Skeletal muscle tissue (tissue), 3 donors: ENCODE measurements at regions not wholly inside any gene's neighbourhood (a gene's known extent, or its start where the extent isn't known, plus 50 kb on each side); places are given as distances from the start of the nearest gene placed in this dataset.

ENCODE experiments used
- H3K27ac ChIP-seq: one replicate; pipeline ENCODE4 v1.7.0; 2013; ENCODE audit warnings: mild to moderate bottlenecking, low read depth, low read length, inconsistent platforms
- H3K27me3 ChIP-seq, 3 donors: one replicate each; pipeline ENCODE4 v1.7.0; 2013; ENCODE audit warnings: low read length in 3 of 3; ENCODE audit not compliant: control insufficient read depth in 3 of 3, insufficient read depth in 3 of 3
- H3K36me3 ChIP-seq, 3 donors: one replicate each; pipeline ENCODE4 v1.7.0; 2013; ENCODE audit warnings: low read length in 3 of 3; ENCODE audit not compliant: control insufficient read depth in 3 of 3, insufficient read depth in 3 of 3
- H3K4me1 ChIP-seq, 3 donors: one replicate each; pipeline ENCODE4 v1.7.0; 2013; ENCODE audit warnings: low read length in 3 of 3, mild to moderate bottlenecking in 3 of 3; ENCODE audit not compliant: control insufficient read depth in 3 of 3, insufficient read depth in 3 of 3
- H3K4me3 ChIP-seq, 3 donors: one replicate each; pipeline ENCODE4 v1.7.0; 2013; ENCODE audit warnings: low read length in 3 of 3
- H3K9ac ChIP-seq, 3 donors: one replicate each; pipeline ENCODE4 v1.7.0; 2013; ENCODE audit warnings: low read length in 3 of 3, mild to moderate bottlenecking in 3 of 3, moderate library complexity in 2 of 3, low read depth in 1 of 3
- H3K9me3 ChIP-seq, 3 donors: one replicate each; pipeline ENCODE4 v1.7.0; 2013; ENCODE audit warnings: low read length in 3 of 3; ENCODE audit not compliant: control insufficient read depth in 3 of 3
- donor health status: Osteomylitis.

DNA sequence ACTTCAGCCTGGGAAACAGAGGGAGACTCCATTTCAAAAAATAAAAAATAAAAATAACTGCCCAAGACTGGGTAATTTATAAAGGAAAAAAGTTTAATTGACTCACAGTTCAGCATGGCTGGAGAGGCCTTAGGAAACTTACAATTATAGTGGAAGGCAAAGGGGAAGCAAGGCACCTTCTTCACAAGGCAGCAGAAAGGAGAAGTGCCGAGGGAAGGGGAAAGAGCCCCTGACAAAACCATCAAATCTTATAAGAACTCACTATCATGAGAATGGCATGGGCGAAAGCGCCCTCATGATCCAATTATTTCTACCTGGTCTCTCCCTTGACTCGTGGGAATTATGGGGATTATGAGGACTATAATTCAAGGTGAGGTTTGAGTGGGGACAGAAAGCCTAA, 95.5 kb upstream of the LGSN start:
- Histone ChIP-seq H3K9ac (no peak overlapping the region), H3K27me3 (no peaks in the 10 kb centered on the region), H3K27ac (no peak overlapping the region), H3K4me3 (no peak overlapping the region), H3K4me1 (no peaks in the 10 kb centered on the region), H3K36me3 (no peaks in the 10 kb centered on the region), H3K9me3 (peaks cover 0 to 2% (median 0%) of the 10 kb centered on the region in 3 donors)

- Histone ChIP-seq H3K4me3 (no peak overlapping the region), H3K9ac (no peak overlapping the region), H3K4me1 (no peaks in the 10 kb centered on the region), H3K9me3 (no peaks in the 10 kb centered on the region), H3K27ac (no peak overlapping the region), H3K36me3 (no peaks in the 10 kb centered on the region), H3K27me3 (no peaks in the 10 kb centered on the region)
These were observed 99.0 kb upstream of the LGSN start for GRCh38 chr6:63418741-63419140.

GRCh38 chr6:63424636-63425035, 104.9 kb upstream of the LGSN start:
- Histone ChIP-seq H3K27ac (no peak overlapping the region), H3K9me3 (no peaks in the 10 kb centered on the region), H3K4me3 (no peak overlapping the region), H3K27me3 (no peaks in the 10 kb centered on the region), H3K4me1 (peaks cover 0 to 6% (median 0%) of the 10 kb centered on the region in 3 donors), H3K36me3 (no peaks in the 10 kb centered on the region), H3K9ac (no peak overlapping the region)

DNA sequence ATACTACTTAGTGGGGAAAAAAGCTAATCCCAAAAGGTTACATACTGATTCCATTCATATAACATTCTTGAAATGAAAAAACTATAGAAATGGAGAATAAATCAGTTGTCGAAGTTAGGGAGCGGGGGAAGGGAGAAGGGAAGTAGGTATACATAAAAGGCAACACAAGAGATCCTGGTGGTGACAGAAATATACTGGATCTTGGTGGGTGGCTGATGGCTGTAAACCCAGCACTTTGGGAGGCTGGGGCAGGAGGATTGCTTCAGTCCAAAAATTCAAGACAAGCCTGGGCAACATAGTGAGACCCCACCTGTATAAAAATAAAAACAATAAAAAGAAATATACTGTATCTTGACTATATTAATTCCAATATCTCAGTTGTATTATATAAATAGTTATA, 105.7 kb upstream of the LGSN start:
- H3K27ac ChIP-seq, result no peak overlapping the region
- H3K9ac ChIP-seq, result no peak overlapping the region
- no peak overlapping the region for H3K4me3 ChIP-seq
- H3K4me1 ChIP-seq, result peaks cover 0 to 6% (median 0%) of the 10 kb centered on the region in 3 donors
- no peaks in the 10 kb centered on the region for H3K36me3 ChIP-seq
- no peaks in the 10 kb centered on the region for H3K27me3 ChIP-seq
- no peaks in the 10 kb centered on the region for H3K9me3 ChIP-seq

DNA sequence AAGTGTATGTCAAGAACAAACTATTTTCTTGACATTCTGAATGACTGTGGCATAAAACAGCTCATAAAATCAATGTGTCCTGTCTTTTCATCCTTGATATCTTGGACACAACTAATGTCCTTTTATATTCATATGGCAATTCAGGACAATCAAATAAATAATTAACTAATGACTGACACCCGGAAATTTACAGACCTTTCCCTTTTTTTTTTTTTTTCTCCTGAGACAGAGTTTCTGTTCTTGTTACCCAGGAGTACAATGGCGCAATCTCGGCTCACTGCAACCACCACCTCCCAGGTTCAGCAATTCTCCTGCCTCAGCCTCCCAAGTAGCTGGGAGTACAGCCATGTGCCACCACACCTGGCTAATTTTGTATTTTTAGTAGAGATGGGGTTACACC, 107.1 kb upstream of the LGSN start:
- H3K4me3 ChIP-seq, result no peak overlapping the region
- H3K27me3 ChIP-seq, result no peaks in the 10 kb centered on the region
- no peak overlapping the region for H3K27ac ChIP-seq
- H3K36me3 ChIP-seq, result no peaks in the 10 kb centered on the region
- H3K4me1 ChIP-seq, result peaks cover 0 to 6% (median 0%) of the 10 kb centered on the region in 3 donors
- no peaks in the 10 kb centered on the region for H3K9me3 ChIP-seq
- H3K9ac ChIP-seq, result no peak overlapping the region

DNA sequence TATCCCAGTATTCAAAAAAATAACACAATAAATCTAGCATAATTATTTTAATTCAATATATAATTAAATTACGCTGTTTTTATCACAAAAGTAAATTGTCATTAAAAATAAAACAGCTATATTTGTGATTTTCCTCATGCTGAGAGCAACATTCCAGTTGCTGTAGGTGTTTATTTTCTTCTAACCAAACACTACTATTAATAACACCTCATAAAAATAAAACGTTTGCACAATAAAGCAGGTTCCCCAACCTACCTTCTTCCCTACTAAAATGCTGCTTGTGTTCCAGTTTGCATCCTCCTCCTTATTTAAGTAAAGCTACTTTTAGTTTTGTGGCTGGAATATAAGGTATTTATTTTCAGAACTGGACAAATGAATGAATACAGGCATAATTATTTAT, 108.2 kb upstream of the LGSN start:
- no peaks in the 10 kb centered on the region for H3K27me3 ChIP-seq
- H3K4me1 ChIP-seq, result peaks cover 0 to 6% (median 0%) of the 10 kb centered on the region in 3 donors
- no peak overlapping the region for H3K9ac ChIP-seq
- no peak overlapping the region for H3K27ac ChIP-seq
- H3K4me3 ChIP-seq, result no peak overlapping the region
- H3K9me3 ChIP-seq, result no peaks in the 10 kb centered on the region
- no peaks in the 10 kb centered on the region for H3K36me3 ChIP-seq

GRCh38 chr6:63430985-63431519, 111.3 kb upstream of the LGSN start:
- no peaks in the 10 kb centered on the region for H3K9me3 ChIP-seq
- H3K27ac ChIP-seq, result no peak overlapping the region
- H3K27me3 ChIP-seq, result no peaks in the 10 kb centered on the region
- no peak overlapping the region for H3K9ac ChIP-seq
- H3K36me3 ChIP-seq, result no peaks in the 10 kb centered on the region
- H3K4me3 ChIP-seq, result no peak overlapping the region
- peaks cover 0 to 6% (median 0%) of the 10 kb centered on the region in 3 donors for H3K4me1 ChIP-seq

- no peaks in the 10 kb centered on the region for H3K9me3 ChIP-seq
- no peak overlapping the region for H3K4me3 ChIP-seq
- no peaks in the 10 kb centered on the region for H3K36me3 ChIP-seq
- no peaks in the 10 kb centered on the region for H3K27me3 ChIP-seq
- no peaks in the 10 kb centered on the region for H3K4me1 ChIP-seq
- no peak overlapping the region for H3K27ac ChIP-seq
- H3K9ac ChIP-seq, result no peak overlapping the region
These were observed 115.2 kb upstream of the LGSN start for GRCh38 chr6:63434943-63435342.

GRCh38 chr6:63436356-63436755, 116.6 kb upstream of the LGSN start:
- H3K36me3 ChIP-seq, result no peaks in the 10 kb centered on the region

GRCh38 chr6:63437058-63437457, 117.3 kb upstream of the LGSN start:
- Histone ChIP-seq H3K9ac (no peak overlapping the region), H3K27ac (no peak overlapping the region), H3K4me1 (no peaks in the 10 kb centered on the region)

More at GRCh38 chr6:63436356-63436755, 116.6 kb upstream of the LGSN start:
- H3K4me1 ChIP-seq, result no peaks in the 10 kb centered on the region
- H3K9me3 ChIP-seq, result no peaks in the 10 kb centered on the region
- H3K4me3 ChIP-seq, result no peak overlapping the region
- no peak overlapping the region for H3K27ac ChIP-seq
- no peak overlapping the region for H3K9ac ChIP-seq
- no peaks in the 10 kb centered on the region for H3K27me3 ChIP-seq

DNA sequence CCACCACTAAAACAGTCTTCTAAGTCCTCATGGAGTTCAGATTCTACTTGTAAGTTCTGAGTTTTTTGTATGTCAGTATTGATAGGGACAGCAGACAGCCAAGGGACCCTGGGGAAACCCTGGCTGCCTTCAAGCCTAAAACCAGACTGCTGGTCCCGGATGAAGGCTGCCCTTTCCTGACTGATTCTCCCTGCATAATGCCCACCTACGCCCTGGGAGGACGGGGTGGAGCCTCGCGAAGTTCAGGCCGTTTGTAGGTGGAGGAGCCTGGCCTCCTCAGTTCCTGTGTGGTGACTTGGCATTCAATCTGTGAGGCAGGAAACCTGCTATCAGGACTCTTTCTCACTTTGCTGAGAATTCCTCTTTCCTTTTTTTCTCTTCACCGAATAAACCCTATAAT, 120.3 kb upstream of the LGSN start:
- Histone ChIP-seq H3K27ac (no peak overlapping the region), H3K9me3 (no peaks in the 10 kb centered on the region), H3K4me3 (no peak overlapping the region), H3K4me1 (no peaks in the 10 kb centered on the region), H3K27me3 (no peaks in the 10 kb centered on the region), H3K36me3 (no peaks in the 10 kb centered on the region), H3K9ac (no peak overlapping the region)

More at GRCh38 chr6:63437058-63437457, 117.3 kb upstream of the LGSN start:
- Histone ChIP-seq H3K27me3 (no peaks in the 10 kb centered on the region), H3K4me3 (no peak overlapping the region), H3K9me3 (no peaks in the 10 kb centered on the region), H3K36me3 (no peaks in the 10 kb centered on the region)
